ENCODE measurements at regions not wholly inside any gene's neighbourhood (a gene's known extent, or its start where the extent isn't known, plus 50 kb on each side); places are given as distances from the start of the nearest gene placed in this dataset.

- Histone ChIP-seq H3K79me2 (ENCODE audit: control insufficient read depth, insufficient read depth, low read length) (no peaks in the 10 kb centered on the region), H3K4me3 (replicated peaks in 1 of 3; ENCODE audit: insufficient read depth in 1 of 3, low read depth in 1 of 3, low read length in 3 of 3) (no peak overlapping the region), H3K36me3 (ENCODE audit: control insufficient read depth in 2 of 2, extremely low read depth in 1 of 2, insufficient read depth in 2 of 2, low read length in 2 of 2) (no peaks in the 10 kb centered on the region), H3K27me3 (ENCODE audit: control insufficient read depth in 2 of 2, insufficient read depth in 2 of 2, low read length in 2 of 2) (no peaks in the 10 kb centered on the region), H2AFZ (ENCODE audit: low read depth, low read length) (no peak overlapping the region), H4K20me1 (replicated peaks; ENCODE audit: control insufficient read depth, extremely low read depth, insufficient read depth, low read length) (no peaks in the 10 kb centered on the region), H3K9me3 (replicated peaks; ENCODE audit: control insufficient read depth, insufficient read depth, low read length) (no peaks in the 10 kb centered on the region), H3K9me1 (replicated peaks; ENCODE audit: control insufficient read depth, extremely low read depth, insufficient read depth, low read length) (no peaks in the 10 kb centered on the region), H3K4me1 (ENCODE audit: control insufficient read depth, extremely low read depth, insufficient read depth, low read length) (no peaks in the 10 kb centered on the region), H3K9ac (replicated peaks; ENCODE audit: extremely low read depth, insufficient read depth, low read length) (no peak overlapping the region), H3K27ac (ENCODE audit: insufficient read depth, low read depth, low read length) (no peak overlapping the region), H3K4me2 (ENCODE audit: insufficient read depth, low read length) (no peak overlapping the region)
- ChIA-PET POLR2A (no interaction called here), CTCF (no interaction called here)
- BruUV-seq (replicated peaks) = no TSS peak
- TF ChIP-seq JUN (IDR thresholded peaks at IDR 0.05; ENCODE audit: borderline replicate concordance, insufficient read depth, insufficient read length, low read depth) (no peak), POLR2A (IDR thresholded peaks at IDR 0.05; ENCODE audit: low read depth, low read length) (no peak), POLR2AphosphoS5 (IDR thresholded peaks at IDR 0.05; ENCODE audit: insufficient read depth, low read depth, low read length) (no peak), CTCF (IDR thresholded peaks at IDR 0.05; ENCODE audit: extremely low read depth in 1 of 2, insufficient read depth in 1 of 2, low read depth in 1 of 2, low read length in 2 of 2) (no peak), GATA2 (IDR thresholded peaks at IDR 0.05; ENCODE audit: insufficient read depth, insufficient read length, low read depth, low read length) (no peak), MAX (IDR thresholded peaks at IDR 0.05; ENCODE audit: insufficient read depth, insufficient read length) (no peak), EZH2 (IDR thresholded peaks at IDR 0.05; ENCODE audit: borderline replicate concordance, low read depth, low read length, severe bottlenecking) (no peak), MYC (IDR thresholded peaks at IDR 0.05; ENCODE audit: low read depth, low read length) (no peak), FOS (IDR thresholded peaks at IDR 0.05; ENCODE audit: borderline replicate concordance, insufficient read depth, low read length) (no peak)
- FAIRE-seq (no peak), DNase-seq (ENCODE audit: low read depth, low spot score) (no peak)
- dilution Hi-C loops (cut with MboI; ENCODE audit: extremely low pct_ligation_motif_present, low sequenced_read_pairs) (no loop called here), intact Hi-C loops (cut with micrococcal nuclease) (no loop called here)
Measured at GRCh38 chr10:111148440-111148839, 71.6 kb downstream of the ADRA2A start.

Data from endothelial cell of umbilical vein (primary cell).